Prostate gland (tissue), 2 donors: ENCODE measurements at regions not wholly inside any gene's neighbourhood (a gene's known extent, or its start where the extent isn't known, plus 50 kb on each side); places are given as distances from the start of the nearest gene placed in this dataset.
"Not testable (repeated sequence)": the region's sequence is repeated elsewhere in the genome, so short reads cannot be mapped to it uniquely, and the experiment has no call there.

Experiments used
- POLR2A ChIP-seq: fragments of 450-650 bp; IDR thresholded peaks from one replicate; pipeline ENCODE4 v1.6.1; 2016; ENCODE audit warnings: antibody characterized with exemption, mild to moderate bottlenecking
- TF ChIP-seq, protein P1 (sequence below), 4 experiments: fragments of 200-600 bp in 2 of 4; fragments of 450-650 bp in 2 of 4; sonication (generic) in 2 of 4; IDR thresholded peaks; 1 replicate in 3 of 4; 2 replicates in 1 of 4; pipeline ENCODE4 v1.5.1; 2016 to 2019; ENCODE audit warnings: antibody characterized with exemption in 4 of 4, mild to moderate bottlenecking in 2 of 4, moderate library complexity in 2 of 4

- TF ChIP-seq, protein P1, sequence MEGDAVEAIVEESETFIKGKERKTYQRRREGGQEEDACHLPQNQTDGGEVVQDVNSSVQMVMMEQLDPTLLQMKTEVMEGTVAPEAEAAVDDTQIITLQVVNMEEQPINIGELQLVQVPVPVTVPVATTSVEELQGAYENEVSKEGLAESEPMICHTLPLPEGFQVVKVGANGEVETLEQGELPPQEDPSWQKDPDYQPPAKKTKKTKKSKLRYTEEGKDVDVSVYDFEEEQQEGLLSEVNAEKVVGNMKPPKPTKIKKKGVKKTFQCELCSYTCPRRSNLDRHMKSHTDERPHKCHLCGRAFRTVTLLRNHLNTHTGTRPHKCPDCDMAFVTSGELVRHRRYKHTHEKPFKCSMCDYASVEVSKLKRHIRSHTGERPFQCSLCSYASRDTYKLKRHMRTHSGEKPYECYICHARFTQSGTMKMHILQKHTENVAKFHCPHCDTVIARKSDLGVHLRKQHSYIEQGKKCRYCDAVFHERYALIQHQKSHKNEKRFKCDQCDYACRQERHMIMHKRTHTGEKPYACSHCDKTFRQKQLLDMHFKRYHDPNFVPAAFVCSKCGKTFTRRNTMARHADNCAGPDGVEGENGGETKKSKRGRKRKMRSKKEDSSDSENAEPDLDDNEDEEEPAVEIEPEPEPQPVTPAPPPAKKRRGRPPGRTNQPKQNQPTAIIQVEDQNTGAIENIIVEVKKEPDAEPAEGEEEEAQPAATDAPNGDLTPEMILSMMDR (IDR thresholded peaks at IDR 0.05): not testable (repeated sequence)
- TF ChIP-seq POLR2A: not testable (repeated sequence)
Observed at GRCh38 chr6:69560597-69560996, 236.2 kb downstream of the LMBRD1 start.
